ENCODE measurements at regions not wholly inside any gene's neighbourhood (a gene's known extent, or its start where the extent isn't known, plus 50 kb on each side); places are given as distances from the start of the nearest gene placed in this dataset.

DNA sequence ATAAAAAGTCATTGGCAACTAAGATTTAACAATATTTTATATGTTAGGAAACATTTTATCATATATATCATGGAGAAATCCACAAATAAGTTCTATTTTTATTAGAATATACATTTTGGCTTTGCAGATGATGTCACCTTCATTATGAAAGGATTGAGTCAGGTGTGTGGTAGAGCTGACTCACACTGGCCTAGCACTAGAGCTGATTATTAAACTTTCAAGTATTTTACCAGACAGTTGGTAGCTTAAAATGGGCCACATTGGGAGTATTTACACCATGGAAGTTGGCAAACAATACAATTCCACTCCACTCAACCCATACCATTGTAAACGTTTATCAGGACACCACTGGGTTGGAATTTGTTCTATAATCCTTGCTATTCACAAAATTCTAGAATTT, 1036.6 kb downstream of the TRHDE start:
- Histone ChIP-seq H3K4me1 (ENCODE audit: low read depth) (no peaks in the 10 kb centered on the region), H3K4me3 (no peak overlapping the region)
- TF ChIP-seq, protein P1, sequence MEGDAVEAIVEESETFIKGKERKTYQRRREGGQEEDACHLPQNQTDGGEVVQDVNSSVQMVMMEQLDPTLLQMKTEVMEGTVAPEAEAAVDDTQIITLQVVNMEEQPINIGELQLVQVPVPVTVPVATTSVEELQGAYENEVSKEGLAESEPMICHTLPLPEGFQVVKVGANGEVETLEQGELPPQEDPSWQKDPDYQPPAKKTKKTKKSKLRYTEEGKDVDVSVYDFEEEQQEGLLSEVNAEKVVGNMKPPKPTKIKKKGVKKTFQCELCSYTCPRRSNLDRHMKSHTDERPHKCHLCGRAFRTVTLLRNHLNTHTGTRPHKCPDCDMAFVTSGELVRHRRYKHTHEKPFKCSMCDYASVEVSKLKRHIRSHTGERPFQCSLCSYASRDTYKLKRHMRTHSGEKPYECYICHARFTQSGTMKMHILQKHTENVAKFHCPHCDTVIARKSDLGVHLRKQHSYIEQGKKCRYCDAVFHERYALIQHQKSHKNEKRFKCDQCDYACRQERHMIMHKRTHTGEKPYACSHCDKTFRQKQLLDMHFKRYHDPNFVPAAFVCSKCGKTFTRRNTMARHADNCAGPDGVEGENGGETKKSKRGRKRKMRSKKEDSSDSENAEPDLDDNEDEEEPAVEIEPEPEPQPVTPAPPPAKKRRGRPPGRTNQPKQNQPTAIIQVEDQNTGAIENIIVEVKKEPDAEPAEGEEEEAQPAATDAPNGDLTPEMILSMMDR (IDR thresholded peaks at IDR 0.05; ENCODE audit: low read depth, low read length) = no peak

DNA sequence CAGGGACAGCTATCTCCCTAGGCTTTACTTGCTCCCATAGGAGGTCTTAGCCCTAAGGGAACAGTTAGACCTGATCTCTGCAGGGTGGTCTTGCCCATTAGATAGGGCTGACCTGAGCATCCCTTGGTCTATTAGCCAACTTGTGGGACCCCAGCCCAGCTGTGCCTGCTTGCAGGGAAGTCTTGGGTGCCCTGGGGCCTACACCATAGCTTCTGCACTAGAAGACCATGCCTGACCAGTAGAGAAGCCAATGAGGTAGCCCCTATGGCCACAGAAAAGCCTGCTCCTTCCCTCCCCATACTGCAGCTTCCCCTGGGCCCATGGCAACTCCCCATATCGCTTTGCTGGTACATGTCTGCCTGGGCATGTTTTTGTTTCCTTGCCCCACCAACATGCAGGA, 1049.1 kb downstream of the TRHDE start:
- Histone ChIP-seq H3K9me3 (ENCODE audit: low read depth) (no peaks in the 10 kb centered on the region), H3K27ac (no peak overlapping the region), H3K4me1 (ENCODE audit: low read depth) (no peaks in the 10 kb centered on the region), H3K36me3 (no peaks in the 10 kb centered on the region), H3K27me3 (no peaks in the 10 kb centered on the region), H3K4me3 (no peak overlapping the region)
- TF ChIP-seq, protein P1 (IDR thresholded peaks at IDR 0.05; ENCODE audit: low read depth, low read length) = no peak
- DNase-seq (ENCODE audit: low read depth in 1 of 2, low spot score in 1 of 2) = no peak

More for the DNA sequence above, 1036.6 kb downstream of the TRHDE start:
- no peak for DNase-seq (ENCODE audit: low read depth in 1 of 2, low spot score in 1 of 2)
- H3K9me3 ChIP-seq (ENCODE audit: low read depth) = no peaks in the 10 kb centered on the region
- no peak overlapping the region for H3K27ac ChIP-seq
- no peaks in the 10 kb centered on the region for H3K27me3 ChIP-seq
- no peaks in the 10 kb centered on the region for H3K36me3 ChIP-seq

DNA sequence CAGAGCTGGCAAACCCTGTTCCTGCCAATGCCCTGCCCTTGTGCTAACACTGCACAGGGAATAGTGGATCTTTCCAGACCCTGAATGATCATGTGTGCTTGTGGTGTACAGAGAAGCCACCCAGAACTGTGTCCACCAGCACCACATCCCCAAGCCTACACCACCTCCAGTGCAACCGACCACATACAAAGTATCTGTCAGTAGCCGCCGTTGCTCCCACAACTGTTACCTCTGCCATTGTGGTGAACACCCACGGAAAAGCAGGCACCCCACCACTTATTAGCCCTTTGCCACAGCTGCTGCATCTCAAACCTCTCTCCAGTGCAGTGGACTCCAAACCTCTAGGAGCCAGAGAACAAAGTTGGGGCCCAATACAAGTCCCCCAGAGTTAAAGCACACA, 1049.6 kb downstream of the TRHDE start:
- Histone ChIP-seq H3K4me3 (no peak overlapping the region), H3K4me1 (ENCODE audit: low read depth) (no peaks in the 10 kb centered on the region), H3K27me3 (no peaks in the 10 kb centered on the region), H3K9me3 (ENCODE audit: low read depth) (no peaks in the 10 kb centered on the region), H3K36me3 (no peaks in the 10 kb centered on the region), H3K27ac (no peak overlapping the region)
- no peak for DNase-seq (ENCODE audit: low read depth in 1 of 2, low spot score in 1 of 2)
- TF ChIP-seq, protein P1 (IDR thresholded peaks at IDR 0.05; ENCODE audit: low read depth, low read length) = no peak

DNA sequence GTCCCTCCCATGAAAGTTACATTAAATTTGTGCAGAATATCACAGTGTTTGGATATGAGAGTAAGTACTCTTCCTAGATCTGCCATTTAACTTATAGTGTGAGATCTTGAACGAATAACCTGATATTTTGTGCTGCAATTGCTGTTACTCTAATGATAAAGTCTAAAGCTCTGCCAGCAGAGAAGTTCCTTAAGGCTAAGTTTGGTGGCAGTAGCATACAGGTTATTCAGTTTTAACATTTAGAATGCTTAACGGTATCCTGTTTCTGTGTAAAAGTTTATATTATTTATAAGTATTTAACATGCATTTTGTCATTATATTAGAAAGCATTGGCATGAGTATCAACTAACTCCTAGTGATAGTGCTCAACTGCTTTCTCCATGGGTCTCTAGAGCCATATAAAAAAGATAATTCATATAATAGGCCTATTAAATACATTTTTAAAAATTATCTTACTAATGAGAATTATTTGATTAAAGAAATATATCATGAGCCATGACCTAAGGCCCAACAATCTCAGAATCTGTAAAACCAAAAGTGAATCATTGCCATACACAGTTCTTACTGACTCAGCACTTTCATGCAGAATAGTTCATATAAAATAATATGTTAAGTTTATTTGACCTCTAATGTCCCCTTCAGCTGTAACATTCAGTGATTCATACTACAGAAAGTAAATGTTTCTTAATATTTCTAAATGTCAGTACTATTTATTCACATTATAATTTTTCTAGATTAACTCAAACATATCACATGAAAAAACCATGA, 1058.6 kb downstream of the TRHDE start:
- no peaks in the 10 kb centered on the region for H3K9me3 ChIP-seq (ENCODE audit: low read depth)
- H3K4me1 ChIP-seq (ENCODE audit: low read depth) = peaks cover 11% of the 10 kb centered on the region
- DNase-seq (ENCODE audit: low read depth in 1 of 2, low spot score in 1 of 2) = no peak
- TF ChIP-seq, protein P1 (IDR thresholded peaks at IDR 0.05; ENCODE audit: low read depth, low read length) = no peak
- H3K4me3 ChIP-seq = no peak overlapping the region
- H3K36me3 ChIP-seq = no peaks in the 10 kb centered on the region
- no peak overlapping the region for H3K27ac ChIP-seq
- H3K27me3 ChIP-seq = no peaks in the 10 kb centered on the region

DNA sequence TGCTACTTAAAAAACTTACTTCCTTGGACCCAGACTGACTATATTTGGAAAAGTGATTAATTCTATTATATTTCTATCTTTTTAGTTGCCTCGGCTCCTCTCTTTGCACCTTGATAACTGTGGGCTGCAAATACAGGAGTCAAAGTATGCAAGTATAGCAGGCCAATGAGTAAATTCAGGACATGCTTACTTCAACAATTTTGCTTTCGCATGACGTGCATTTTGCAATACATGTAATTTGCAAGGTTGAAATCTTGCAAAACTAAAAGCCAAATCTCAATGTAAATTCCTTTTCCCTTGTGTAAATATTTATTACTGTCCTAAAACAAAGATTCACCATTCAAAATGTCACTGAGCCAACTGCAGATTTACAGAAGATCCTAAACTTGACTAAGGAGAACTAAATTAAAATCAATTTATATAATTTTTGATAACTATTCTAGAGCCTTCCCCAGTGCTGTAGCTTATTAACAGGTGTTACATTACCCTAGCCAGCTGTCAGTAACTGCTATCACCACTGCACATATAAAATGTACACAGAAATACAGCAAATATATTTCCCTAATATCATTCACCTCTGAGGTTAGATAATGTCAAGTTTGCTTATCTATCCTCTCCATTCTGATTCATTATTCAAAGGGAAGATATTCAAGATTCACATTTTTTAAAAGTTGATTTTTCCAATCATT, 1069.5 kb downstream of the TRHDE start:
- Histone ChIP-seq H3K4me1 (ENCODE audit: low read depth) (no peaks in the 10 kb centered on the region), H3K27me3 (no peaks in the 10 kb centered on the region), H3K4me3 (no peak overlapping the region), H3K9me3 (ENCODE audit: low read depth) (no peaks in the 10 kb centered on the region), H3K27ac (no peak overlapping the region), H3K36me3 (no peaks in the 10 kb centered on the region)
- DNase-seq (ENCODE audit: low read depth in 1 of 2, low spot score in 1 of 2) = no peak
- TF ChIP-seq, protein P1 (IDR thresholded peaks at IDR 0.05; ENCODE audit: low read depth, low read length) = no peak
